Endodermal cell (in vitro differentiated cells): ENCODE measurements at regions not wholly inside any gene's neighbourhood (a gene's known extent, or its start where the extent isn't known, plus 50 kb on each side); places are given as distances from the start of the nearest gene placed in this dataset.

Experiments used
- DNase-seq: peaks from one replicate; pipeline ENCODE4 v3.0.0-alpha.2; 2017
- H3K27ac ChIP-seq: 2 replicates; pipeline ENCODE4 v1.5.1; 2013; ENCODE audit warnings: mild to moderate bottlenecking, low read depth, low read length, moderate library complexity
- H3K27me3 ChIP-seq: 2 replicates; pipeline ENCODE4 v1.6.1; 2013; ENCODE audit warnings: mild to moderate bottlenecking, low read length, moderate library complexity; ENCODE audit not compliant: insufficient read depth, control insufficient read depth, poor library complexity, severe bottlenecking
- H3K36me3 ChIP-seq: 2 replicates; pipeline ENCODE4 v1.7.0; 2013; ENCODE audit warnings: mild to moderate bottlenecking, low read length, moderate library complexity; ENCODE audit not compliant: control insufficient read depth, insufficient read depth
- H3K4me1 ChIP-seq: one replicate; pipeline ENCODE4 v1.7.0; 2013; ENCODE audit warnings: low read length; ENCODE audit not compliant: control insufficient read depth, insufficient read depth
- H3K4me3 ChIP-seq: 2 replicates; pipeline ENCODE4 v1.5.1; 2013; ENCODE audit warnings: mild to moderate bottlenecking, low read length, moderate library complexity
- H3K9ac ChIP-seq: 2 replicates; pipeline ENCODE4 v1.6.1; 2013; ENCODE audit warnings: mild to moderate bottlenecking, low read length, moderate library complexity; ENCODE audit not compliant: poor library complexity, severe bottlenecking; ENCODE audit errors: extremely low read depth
- H3K9me3 ChIP-seq: 2 replicates; pipeline ENCODE4 v1.6.1; 2013; ENCODE audit warnings: mild to moderate bottlenecking, low read length, moderate library complexity; ENCODE audit not compliant: control insufficient read depth
- H3K27ac Mint-ChIP-seq: 2 replicates; pipeline ENCODE4 v1.8.0; 2020; ENCODE audit warnings: mixed read lengths
- H3K27me3 Mint-ChIP-seq: 2 replicates; pipeline ENCODE4 v1.8.0; 2021; ENCODE audit warnings: mild to moderate bottlenecking, mixed read lengths; ENCODE audit not compliant: insufficient read depth
- H3K36me3 Mint-ChIP-seq: 2 replicates; pipeline ENCODE4 v1.8.0; 2020; ENCODE audit warnings: low read depth, mixed read lengths
- H3K4me1 Mint-ChIP-seq: 2 replicates; pipeline ENCODE4 v1.8.0; 2020; ENCODE audit warnings: mixed read lengths
- H3K4me3 Mint-ChIP-seq: 2 replicates; pipeline ENCODE4 v1.8.0; 2020; ENCODE audit warnings: mild to moderate bottlenecking, moderate library complexity, mixed read lengths
- H3K9me3 Mint-ChIP-seq: 2 replicates; pipeline ENCODE4 v1.8.0; 2020; ENCODE audit warnings: mild to moderate bottlenecking, mixed read lengths
- CTCF ChIP-seq: fragments of 200-600 bp; sonication (generic); conservative IDR thresholded peaks from 2 replicates; pipeline ENCODE4 v1.5.0; 2021; ENCODE audit warnings: antibody characterized with exemption, mild to moderate bottlenecking
- WGBS, 2 experiments: methylation state at CpG; one replicate each; pipeline versions ENCODE4 v1.1.5 to v1.1.7; 2013; ENCODE audit warnings: missing lambda C conversion rate in 2 of 2, mixed read lengths in 1 of 2; ENCODE audit not compliant: insufficient coverage in 1 of 2, insufficient read length in 1 of 2; 5-methylcytosine and 5-hydroxymethylcytosine counted together

GRCh38 chr6:22681761-22682160 lies 112.4 kb downstream of the HDGFL1 start:
- no peak overlapping the region for H3K27ac Mint-ChIP-seq
- no peak overlapping the region for H3K4me3 ChIP-seq
- H3K9me3 ChIP-seq: no peaks in the 10 kb centered on the region
- H3K4me1 Mint-ChIP-seq: no peaks in the 10 kb centered on the region
- H3K27me3 ChIP-seq: no peaks in the 10 kb centered on the region
- DNase-seq: no peak
- no peaks in the 10 kb centered on the region for H3K36me3 ChIP-seq
- WGBS, 2 experiments: 86 to 95% methylated on average over 1 to 3 of the region's 3 CpGs
- no peak for TF ChIP-seq CTCF
- H3K27ac ChIP-seq: no peak overlapping the region
- no peaks in the 10 kb centered on the region for H3K4me1 ChIP-seq
- H3K36me3 Mint-ChIP-seq: no peaks in the 10 kb centered on the region
- no peak overlapping the region for H3K9ac ChIP-seq
- no peak overlapping the region for H3K4me3 Mint-ChIP-seq
- no peaks in the 10 kb centered on the region for H3K27me3 Mint-ChIP-seq
- no peaks in the 10 kb centered on the region for H3K9me3 Mint-ChIP-seq

GRCh38 chr6:22682979-22683378 lies 113.6 kb downstream of the HDGFL1 start:
- WGBS, 2 experiments: 75 to 91% methylated on average over 3 to 6 of the region's 6 CpGs
- no peaks in the 10 kb centered on the region for H3K9me3 Mint-ChIP-seq

GRCh38 chr6:22690446-22690845 lies 121.1 kb downstream of the HDGFL1 start:
- no peaks in the 10 kb centered on the region for H3K9me3 ChIP-seq
- no peak overlapping the region for H3K27ac Mint-ChIP-seq
- H3K36me3 ChIP-seq: no peaks in the 10 kb centered on the region
- WGBS, 2 experiments: 88% methylated on average over 2 of the region's 2 CpGs; no CpG with 5 or more reads in 1 of the 2 experiments
- no peak for TF ChIP-seq CTCF
- no peaks in the 10 kb centered on the region for H3K27me3 Mint-ChIP-seq
- H3K4me3 Mint-ChIP-seq: no peak overlapping the region
- H3K9ac ChIP-seq: no peak overlapping the region
- no peaks in the 10 kb centered on the region for H3K9me3 Mint-ChIP-seq
- H3K36me3 Mint-ChIP-seq: no peaks in the 10 kb centered on the region
- no peaks in the 10 kb centered on the region for H3K27me3 ChIP-seq
- no peaks in the 10 kb centered on the region for H3K4me1 ChIP-seq
- no peak overlapping the region for H3K27ac ChIP-seq
- no peak overlapping the region for H3K4me3 ChIP-seq
- no peak for DNase-seq
- no peaks in the 10 kb centered on the region for H3K4me1 Mint-ChIP-seq

More at GRCh38 chr6:22682979-22683378, 113.6 kb downstream of the HDGFL1 start:
- Mint-ChIP-seq H3K27ac (no peak overlapping the region), H3K27me3 (no peaks in the 10 kb centered on the region), H3K4me3 (no peak overlapping the region), H3K36me3 (no peaks in the 10 kb centered on the region), H3K4me1 (no peaks in the 10 kb centered on the region)
- H3K9ac ChIP-seq: no peak overlapping the region
- no peak overlapping the region for H3K27ac ChIP-seq
- H3K4me1 ChIP-seq: no peaks in the 10 kb centered on the region
- H3K27me3 ChIP-seq: no peaks in the 10 kb centered on the region
- no peaks in the 10 kb centered on the region for H3K36me3 ChIP-seq
- DNase-seq: no peak
- H3K9me3 ChIP-seq: no peaks in the 10 kb centered on the region
- H3K4me3 ChIP-seq: no peak overlapping the region
- TF ChIP-seq CTCF: no peak
